SK-N-SH (cell line): ENCODE measurements at regions not wholly inside any gene's neighbourhood (a gene's known extent, or its start where the extent isn't known, plus 50 kb on each side); places are given as distances from the start of the nearest gene placed in this dataset.

Source experiments
- CTCF ChIA-PET: fragments of 300-600, 350-600 bp; formaldehyde crosslinking; extraction: SDS; loops from one replicate; lab custom pipeline; 2021; lab: Yijun Ruan, JAX
- POLR2A ChIA-PET: fragments of 350-600 bp; sonication (Branson Sonifier 250); formaldehyde crosslinking; extraction: SDS; loops from one replicate; lab custom pipeline; 2020; ENCODE audit warnings: antibody characterized with exemption, inconsistent platforms; lab: Yijun Ruan, JAX
- DNase-seq: peaks from one replicate; pipeline ENCODE4 v3.0.0; 2012
- H2AFZ ChIP-seq: fragments of 200-600 bp; sonication (generic); 2 replicates; pipeline ENCODE4 v1.8.1; 2016; ENCODE audit warnings: antibody characterized with exemption, mild to moderate bottlenecking, low read depth
- H3F3A ChIP-seq: fragments of 200-600 bp; sonication (generic); replicated peaks from 2 replicates; pipeline ENCODE3; 2016; ENCODE audit warnings: antibody characterized with exemption, mild to moderate bottlenecking; ENCODE audit not compliant: insufficient read depth
- H3K27ac ChIP-seq, 2 experiments: fragments of 200-500 bp in 1 of 2; fragments of 200-600 bp in 1 of 2; sonication (Bioruptor generic) in 1 of 2; sonication (generic), shearing (Covaris generic) in 1 of 2; 2 replicates each; pipeline versions ENCODE4 v1.5.1 to v1.6.1; 2014 to 2016; ENCODE audit warnings: low read depth in 2 of 2, inconsistent platforms in 1 of 2, low read length in 1 of 2, mild to moderate bottlenecking in 1 of 2, mixed read lengths in 1 of 2
- H3K27me3 ChIP-seq: fragments of 200-600 bp; sonication (generic), shearing (Covaris generic); 2 replicates; pipeline ENCODE4 v1.6.1; 2016; ENCODE audit warnings: mixed run types; ENCODE audit not compliant: insufficient read depth
- H3K36me3 ChIP-seq, 2 experiments: fragments of 200-500 bp in 1 of 2; fragments of 200-600 bp in 1 of 2; sonication (Bioruptor generic) in 1 of 2; sonication (generic) in 1 of 2; replicated peaks in 1 of 2; 2 replicates each; pipeline versions ENCODE3 to v1.5.1; 2014 to 2016; ENCODE audit warnings: low read length in 1 of 2, mild to moderate bottlenecking in 1 of 2; ENCODE audit not compliant: insufficient read depth in 2 of 2, control insufficient read depth in 1 of 2
- H3K4me1 ChIP-seq, 2 experiments: fragments of 200-500 bp in 1 of 2; fragments of 200-600 bp in 1 of 2; sonication (Bioruptor generic) in 1 of 2; sonication (generic), shearing (Covaris generic) in 1 of 2; 2 replicates each; pipeline versions ENCODE4 v1.5.1 to v1.6.1; 2014 to 2016; ENCODE audit warnings: low read depth in 1 of 2, low read length in 1 of 2, mixed run types in 1 of 2; ENCODE audit not compliant: insufficient read depth in 2 of 2, control insufficient read depth in 1 of 2
- H3K4me2 ChIP-seq: fragments of 200-600 bp; sonication (generic), shearing (Covaris generic); 2 replicates; pipeline ENCODE4 v1.6.1; 2017; ENCODE audit warnings: mixed run types
- H3K4me3 ChIP-seq, 2 experiments: fragments of 200-500 bp in 1 of 2; fragments of 200-600 bp in 1 of 2; sonication (Bioruptor generic) in 1 of 2; sonication (generic), shearing (Covaris generic) in 1 of 2; 2 replicates each; pipeline versions ENCODE4 v1.5.1 to v1.8.1; 2014 to 2016; ENCODE audit warnings: low read depth in 2 of 2, inconsistent platforms in 1 of 2, low read length in 1 of 2, mild to moderate bottlenecking in 1 of 2, mixed read lengths in 1 of 2, moderate library complexity in 1 of 2
- H3K79me2 ChIP-seq: fragments of 200-600 bp; sonication (generic); 2 replicates; pipeline ENCODE4 v1.8.1; 2017; ENCODE audit warnings: mild to moderate bottlenecking; ENCODE audit not compliant: insufficient read depth
- H3K9ac ChIP-seq: fragments of 200-600 bp; sonication (generic); 2 replicates; pipeline ENCODE4 v1.6.1; 2017; ENCODE audit warnings: mixed run types
- H3K9me2 ChIP-seq: fragments of 200-600 bp; sonication (generic); 2 replicates; pipeline ENCODE4 v1.6.1; 2017; ENCODE audit warnings: mixed run types
- H3K9me3 ChIP-seq: fragments of 200-600 bp; sonication (generic); 2 replicates; pipeline ENCODE4 v1.6.1; 2017; ENCODE audit warnings: mixed run types, mild to moderate bottlenecking, moderate library complexity
- H4K20me1 ChIP-seq: fragments of 200-600 bp; sonication (generic); 2 replicates; pipeline ENCODE4 v1.6.1; 2017; ENCODE audit warnings: mild to moderate bottlenecking, mixed run types; ENCODE audit not compliant: insufficient read depth
- ELF1 ChIP-seq: IDR thresholded peaks from 2 replicates; pipeline ENCODE4 v1.4.0; 2012
- FOSL2 ChIP-seq: IDR thresholded peaks from 2 replicates; pipeline ENCODE4 v1.4.0; 2012; ENCODE audit warnings: low read depth, mild to moderate bottlenecking, moderate library complexity, borderline replicate concordance
- FOXM1 ChIP-seq: IDR thresholded peaks from 2 replicates; pipeline ENCODE4 v1.4.0; 2012; ENCODE audit warnings: low read depth, mild to moderate bottlenecking
- GATA2 ChIP-seq: sonication (generic); formaldehyde crosslinking; IDR thresholded peaks from 2 replicates; pipeline ENCODE4 v1.5.0; 2020; ENCODE audit warnings: mild to moderate bottlenecking, missing genetic modification reagents
- NFIC ChIP-seq: IDR thresholded peaks from 2 replicates; pipeline ENCODE4 v1.4.0; 2012; ENCODE audit warnings: borderline replicate concordance
- POLR2AphosphoS5 ChIP-seq: IDR thresholded peaks from 2 replicates; pipeline ENCODE4 v1.6.1; 2012; ENCODE audit warnings: low read depth, low read length
- RAD21 ChIP-seq: IDR thresholded peaks from 2 replicates; pipeline ENCODE4 v1.6.1; 2012; ENCODE audit warnings: mild to moderate bottlenecking, low read length
- RCOR1 ChIP-seq: fragments of 150-350 bp; IDR thresholded peaks from 2 replicates; pipeline ENCODE4 v1.6.1; 2017; ENCODE audit warnings: antibody characterized with exemption, low read length
- RXRA ChIP-seq: IDR thresholded peaks from 2 replicates; pipeline ENCODE4 v1.4.0; 2012; ENCODE audit warnings: low read depth, mild to moderate bottlenecking, borderline replicate concordance
- SIN3A ChIP-seq: IDR thresholded peaks from 2 replicates; pipeline ENCODE4 v1.6.1; 2012; ENCODE audit warnings: low read depth, mild to moderate bottlenecking, low read length, moderate library complexity, borderline replicate concordance
- SMC3 ChIP-seq: IDR thresholded peaks from 2 replicates; pipeline ENCODE4 v1.6.1; 2012; ENCODE audit warnings: low read depth, low read length, improper control_type of control experiment
- TCF12 ChIP-seq: IDR thresholded peaks from 2 replicates; pipeline ENCODE4 v1.4.0; 2012
- TEAD4 ChIP-seq: IDR thresholded peaks from 2 replicates; pipeline ENCODE4 v1.4.0; 2012; ENCODE audit warnings: mild to moderate bottlenecking, borderline replicate concordance; ENCODE audit not compliant: insufficient read depth
- YY1 ChIP-seq: IDR thresholded peaks from 2 replicates; pipeline ENCODE4 v1.4.0; 2012; ENCODE audit warnings: low read depth, mild to moderate bottlenecking
- WGBS: methylation state at CpG from one replicate; pipeline ENCODE4 v1.1.6; 2017; ENCODE audit warnings: low lambda C conversion rate; 5-methylcytosine and 5-hydroxymethylcytosine counted together
- TF ChIP-seq, protein P1 (sequence below): IDR thresholded peaks from 2 replicates; pipeline ENCODE4 v1.6.1; 2012; ENCODE audit warnings: mild to moderate bottlenecking, low read depth, low read length, moderate library complexity
- TF ChIP-seq, protein P2 (sequence below): IDR thresholded peaks from 2 replicates; pipeline ENCODE4 v1.4.0; 2012; ENCODE audit warnings: low read depth
- TF ChIP-seq, protein P3 (sequence below): fragments of 150-350 bp; IDR thresholded peaks from 2 replicates; pipeline ENCODE4 v1.6.1; 2016; ENCODE audit warnings: mild to moderate bottlenecking, low read depth, low read length
- TF ChIP-seq, protein P4 (sequence below): fragments of 150-350 bp; IDR thresholded peaks from 2 replicates; pipeline ENCODE4 v1.6.1; 2017; ENCODE audit warnings: antibody characterized with exemption, low read length, low read depth, borderline replicate concordance

DNA sequence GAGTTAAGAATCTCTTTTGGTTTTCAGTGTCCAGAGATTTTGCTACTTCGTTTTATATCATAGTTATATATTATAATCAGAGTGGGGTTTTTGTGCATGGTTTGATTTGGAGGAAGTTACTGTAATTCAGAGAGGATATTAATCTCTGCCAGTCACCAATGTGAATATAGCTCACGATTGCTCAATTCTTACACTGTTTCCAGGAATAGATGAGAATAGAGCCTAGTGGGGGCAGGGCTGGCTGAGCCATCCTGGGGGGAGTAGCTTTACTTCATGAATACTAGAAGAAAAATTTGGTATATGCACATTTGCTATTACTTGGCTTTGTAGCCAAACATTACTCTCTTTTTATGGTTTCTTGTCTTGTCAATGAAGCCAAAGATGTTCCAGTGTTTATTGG is 60.9 kb upstream of the TRPC3 start:
- H3K4me2 ChIP-seq, result no peak overlapping the region
- H4K20me1 ChIP-seq, result no peaks in the 10 kb centered on the region
- no peak for TF ChIP-seq YY1
- no peak for TF ChIP-seq TCF12
- TF ChIP-seq, protein P1, sequence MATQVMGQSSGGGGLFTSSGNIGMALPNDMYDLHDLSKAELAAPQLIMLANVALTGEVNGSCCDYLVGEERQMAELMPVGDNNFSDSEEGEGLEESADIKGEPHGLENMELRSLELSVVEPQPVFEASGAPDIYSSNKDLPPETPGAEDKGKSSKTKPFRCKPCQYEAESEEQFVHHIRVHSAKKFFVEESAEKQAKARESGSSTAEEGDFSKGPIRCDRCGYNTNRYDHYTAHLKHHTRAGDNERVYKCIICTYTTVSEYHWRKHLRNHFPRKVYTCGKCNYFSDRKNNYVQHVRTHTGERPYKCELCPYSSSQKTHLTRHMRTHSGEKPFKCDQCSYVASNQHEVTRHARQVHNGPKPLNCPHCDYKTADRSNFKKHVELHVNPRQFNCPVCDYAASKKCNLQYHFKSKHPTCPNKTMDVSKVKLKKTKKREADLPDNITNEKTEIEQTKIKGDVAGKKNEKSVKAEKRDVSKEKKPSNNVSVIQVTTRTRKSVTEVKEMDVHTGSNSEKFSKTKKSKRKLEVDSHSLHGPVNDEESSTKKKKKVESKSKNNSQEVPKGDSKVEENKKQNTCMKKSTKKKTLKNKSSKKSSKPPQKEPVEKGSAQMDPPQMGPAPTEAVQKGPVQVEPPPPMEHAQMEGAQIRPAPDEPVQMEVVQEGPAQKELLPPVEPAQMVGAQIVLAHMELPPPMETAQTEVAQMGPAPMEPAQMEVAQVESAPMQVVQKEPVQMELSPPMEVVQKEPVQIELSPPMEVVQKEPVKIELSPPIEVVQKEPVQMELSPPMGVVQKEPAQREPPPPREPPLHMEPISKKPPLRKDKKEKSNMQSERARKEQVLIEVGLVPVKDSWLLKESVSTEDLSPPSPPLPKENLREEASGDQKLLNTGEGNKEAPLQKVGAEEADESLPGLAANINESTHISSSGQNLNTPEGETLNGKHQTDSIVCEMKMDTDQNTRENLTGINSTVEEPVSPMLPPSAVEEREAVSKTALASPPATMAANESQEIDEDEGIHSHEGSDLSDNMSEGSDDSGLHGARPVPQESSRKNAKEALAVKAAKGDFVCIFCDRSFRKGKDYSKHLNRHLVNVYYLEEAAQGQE, result no peak
- H3K9me3 ChIP-seq, result no peaks in the 10 kb centered on the region
- POLR2A ChIA-PET, result no interaction called here
- no peaks in the 10 kb centered on the region for H3K9me2 ChIP-seq
- CTCF ChIA-PET, result interaction anchor here (0.6 kb wide), 1 partner anchor 11 kb away, joined by 3 read pairs; no protein-coding TSS in a partner anchor
- no peaks in the 10 kb centered on the region for H3F3A ChIP-seq
- DNase-seq, result no peak
- H3K9ac ChIP-seq, result no peak overlapping the region
- H3K79me2 ChIP-seq, result no peaks in the 10 kb centered on the region
- H2AFZ ChIP-seq, result no peak overlapping the region
- 11% methylated on average over 2 of the region's 2 CpGs for WGBS
- no peaks in the 10 kb centered on the region for H3K36me3 ChIP-seq
- H3K27ac ChIP-seq, result no peak overlapping the region
- H3K4me1 ChIP-seq, result no peaks in the 10 kb centered on the region
- H3K27me3 ChIP-seq, result no peaks in the 10 kb centered on the region; the same call in 1 of the 2 replicates
- H3K4me3 ChIP-seq, result no peak overlapping the region

DNA sequence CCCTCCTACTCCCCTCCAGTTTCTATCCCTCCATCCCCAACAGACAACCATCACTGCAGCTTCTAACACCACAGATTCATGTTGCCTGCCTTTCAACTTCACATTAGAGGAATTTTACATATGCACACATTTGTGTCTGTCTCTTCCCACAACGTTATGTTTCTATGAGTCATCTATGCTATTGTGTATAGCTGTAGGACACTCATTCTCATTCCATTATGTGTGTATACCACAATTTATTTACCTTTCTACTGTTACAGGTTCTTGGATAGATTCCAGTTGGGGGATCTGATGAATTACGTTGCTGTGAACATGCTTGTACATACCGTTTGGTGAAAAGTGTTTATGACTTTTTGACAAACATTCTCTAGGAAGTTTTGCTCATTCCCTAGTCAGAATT is 58.8 kb upstream of the TRPC3 start:
- no peaks in the 10 kb centered on the region for H4K20me1 ChIP-seq

DNA sequence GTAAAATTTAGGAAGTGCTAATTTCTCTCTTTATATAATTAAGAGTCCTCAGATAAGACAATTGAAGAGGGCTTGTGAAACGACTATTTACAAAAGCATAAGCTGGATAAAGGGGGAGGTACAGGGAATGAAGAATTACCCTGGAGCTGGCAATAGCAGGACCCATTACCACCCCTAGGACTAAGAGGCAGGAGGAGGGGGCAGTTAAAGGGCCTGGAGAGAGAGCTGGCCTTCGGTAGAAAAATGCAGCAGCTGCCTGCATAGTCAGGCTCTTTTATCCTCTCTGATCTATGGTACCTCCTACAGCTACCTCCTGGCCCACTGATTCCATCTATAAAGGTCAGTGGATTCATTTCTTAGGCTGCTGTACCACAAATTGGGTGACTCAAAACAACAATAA is 57.7 kb upstream of the TRPC3 start:
- no peak overlapping the region for H3K9ac ChIP-seq
- no peaks in the 10 kb centered on the region for H3K9me3 ChIP-seq
- no peaks in the 10 kb centered on the region; the same call in 1 of the 2 replicates for H3K27me3 ChIP-seq
- DNase-seq, result no peak
- no peak overlapping the region for H3K4me3 ChIP-seq
- CTCF ChIA-PET, result no interaction called here
- no peaks in the 10 kb centered on the region for H4K20me1 ChIP-seq
- H3K36me3 ChIP-seq, result no peaks in the 10 kb centered on the region
- no peaks in the 10 kb centered on the region for H3K9me2 ChIP-seq
- H3F3A ChIP-seq, result no peaks in the 10 kb centered on the region
- POLR2A ChIA-PET, result no interaction called here
- no peaks in the 10 kb centered on the region for H3K79me2 ChIP-seq
- no peak overlapping the region for H3K27ac ChIP-seq
- H2AFZ ChIP-seq, result no peak overlapping the region
- H3K4me1 ChIP-seq, result no peaks in the 10 kb centered on the region
- WGBS, result 5% methylated on average over 1 of the region's 2 CpGs
- H3K4me2 ChIP-seq, result no peak overlapping the region
- TF ChIP-seq RXRA (no peak), FOXM1 (no peak), ELF1 (no peak), SIN3A (no peak), RCOR1 (no peak), SMC3 (no peak), FOSL2 (no peak), GATA2 (no peak), YY1 (no peak), POLR2AphosphoS5 (no peak), TEAD4 (no peak), NFIC (no peak), RAD21 (no peak)
- TF ChIP-seq, protein P2, sequence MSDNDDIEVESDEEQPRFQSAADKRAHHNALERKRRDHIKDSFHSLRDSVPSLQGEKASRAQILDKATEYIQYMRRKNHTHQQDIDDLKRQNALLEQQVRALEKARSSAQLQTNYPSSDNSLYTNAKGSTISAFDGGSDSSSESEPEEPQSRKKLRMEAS, result no peak
- TF ChIP-seq, protein P3, sequence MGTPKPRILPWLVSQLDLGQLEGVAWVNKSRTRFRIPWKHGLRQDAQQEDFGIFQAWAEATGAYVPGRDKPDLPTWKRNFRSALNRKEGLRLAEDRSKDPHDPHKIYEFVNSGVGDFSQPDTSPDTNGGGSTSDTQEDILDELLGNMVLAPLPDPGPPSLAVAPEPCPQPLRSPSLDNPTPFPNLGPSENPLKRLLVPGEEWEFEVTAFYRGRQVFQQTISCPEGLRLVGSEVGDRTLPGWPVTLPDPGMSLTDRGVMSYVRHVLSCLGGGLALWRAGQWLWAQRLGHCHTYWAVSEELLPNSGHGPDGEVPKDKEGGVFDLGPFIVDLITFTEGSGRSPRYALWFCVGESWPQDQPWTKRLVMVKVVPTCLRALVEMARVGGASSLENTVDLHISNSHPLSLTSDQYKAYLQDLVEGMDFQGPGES, result no peak
- TF ChIP-seq, protein P4, sequence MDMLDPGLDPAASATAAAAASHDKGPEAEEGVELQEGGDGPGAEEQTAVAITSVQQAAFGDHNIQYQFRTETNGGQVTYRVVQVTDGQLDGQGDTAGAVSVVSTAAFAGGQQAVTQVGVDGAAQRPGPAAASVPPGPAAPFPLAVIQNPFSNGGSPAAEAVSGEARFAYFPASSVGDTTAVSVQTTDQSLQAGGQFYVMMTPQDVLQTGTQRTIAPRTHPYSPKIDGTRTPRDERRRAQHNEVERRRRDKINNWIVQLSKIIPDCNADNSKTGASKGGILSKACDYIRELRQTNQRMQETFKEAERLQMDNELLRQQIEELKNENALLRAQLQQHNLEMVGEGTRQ, result no peak

More for the DNA sequence above, 58.8 kb upstream of the TRPC3 start:
- Histone ChIP-seq H3K79me2 (no peaks in the 10 kb centered on the region), H3K36me3 (no peaks in the 10 kb centered on the region), H3K4me2 (no peak overlapping the region), H3K9me2 (no peaks in the 10 kb centered on the region), H2AFZ (no peak overlapping the region)
- DNase-seq, result no peak
- POLR2A ChIA-PET, result no interaction called here
- no peak for TF ChIP-seq TCF12
- TF ChIP-seq, all 33 proteins: peak for 0
- H3F3A ChIP-seq, result no peaks in the 10 kb centered on the region
- WGBS, result 0% methylated on average over 3 of the region's 3 CpGs
- no peaks in the 10 kb centered on the region for H3K4me1 ChIP-seq
- no peak overlapping the region for H3K9ac ChIP-seq
- CTCF ChIA-PET, result no interaction called here
- no peak overlapping the region for H3K27ac ChIP-seq
- H3K27me3 ChIP-seq, result no peaks in the 10 kb centered on the region; the same call in 1 of the 2 replicates
- H3K4me3 ChIP-seq, result no peak overlapping the region
- H3K9me3 ChIP-seq, result no peaks in the 10 kb centered on the region
